GM21619 (cell line): ENCODE measurements at regions not wholly inside any gene's neighbourhood (a gene's known extent, or its start where the extent isn't known, plus 50 kb on each side); places are given as distances from the start of the nearest gene placed in this dataset.

Experiments used
- ATAC-seq: cut with Tn5 transposase; IDR thresholded peaks from one replicate; pipeline ENCODE4 v1.9.1; 2021; ENCODE audit not compliant: unreplicated experiment

- no peak for ATAC-seq
Observed at GRCh38 chr7:42338231-42338915, 101.4 kb upstream of the GLI3 start.

- ATAC-seq = no peak
Observed at GRCh38 chr7:42337225-42337905, 100.4 kb upstream of the GLI3 start.

GRCh38 chr7:42332605-42333222 lies 95.7 kb upstream of the GLI3 start:
- no peak for ATAC-seq

- no peak for ATAC-seq
Observed at GRCh38 chr7:42319631-42320030, 82.6 kb upstream of the GLI3 start.

GRCh38 chr7:42315631-42316030 lies 78.6 kb upstream of the GLI3 start:
- ATAC-seq = no peak

GRCh38 chr7:42315103-42315502 lies 78.1 kb upstream of the GLI3 start:
- ATAC-seq = no peak

GRCh38 chr7:42314696-42315095 lies 77.7 kb upstream of the GLI3 start:
- no peak for ATAC-seq

GRCh38 chr7:42311195-42311594 lies 74.2 kb upstream of the GLI3 start:
- ATAC-seq = no peak

GRCh38 chr7:42292991-42293521 lies 56.0 kb upstream of the GLI3 start:
- ATAC-seq = no peak

- no peak for ATAC-seq
Observed at GRCh38 chr7:42289473-42289872, 52.5 kb upstream of the GLI3 start.
